Activated T-cell treated with anti-CD3 and anti-CD28 coated beads for 48 hours (primary cell): ENCODE measurements at regions not wholly inside any gene's neighbourhood (a gene's known extent, or its start where the extent isn't known, plus 50 kb on each side); places are given as distances from the start of the nearest gene placed in this dataset.

Experiments used
- DNase-seq: peaks from one replicate; pipeline ENCODE4 v3.0.0-alpha.2; 2020; ENCODE audit warnings: low read depth

GRCh38 chr9:118583414-118583813, 785.8 kb downstream of the BRINP1 start:
- DNase-seq = no peak

DNA sequence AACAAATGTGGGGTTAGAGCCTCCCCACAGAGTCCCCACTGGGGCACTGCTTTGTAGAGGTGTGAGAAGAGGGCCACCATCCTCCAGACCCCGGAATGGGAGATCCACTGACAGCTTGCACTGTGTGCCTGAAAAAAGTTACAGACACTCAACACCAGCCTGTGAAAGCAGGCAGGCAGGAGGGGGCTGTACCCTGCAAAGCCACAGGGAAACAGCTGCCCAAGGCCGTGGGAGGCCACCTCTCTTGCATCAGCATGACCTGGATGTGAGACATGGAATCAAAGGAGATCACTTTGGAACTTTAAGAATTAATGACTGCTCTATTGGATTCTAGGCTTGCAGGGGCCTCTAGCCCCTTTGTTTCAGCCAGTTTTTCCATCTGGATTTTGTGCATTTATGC, 782.3 kb downstream of the BRINP1 start:
- DNase-seq = no peak

GRCh38 chr9:118594428-118594827, 774.8 kb downstream of the BRINP1 start:
- no peak for DNase-seq

DNA sequence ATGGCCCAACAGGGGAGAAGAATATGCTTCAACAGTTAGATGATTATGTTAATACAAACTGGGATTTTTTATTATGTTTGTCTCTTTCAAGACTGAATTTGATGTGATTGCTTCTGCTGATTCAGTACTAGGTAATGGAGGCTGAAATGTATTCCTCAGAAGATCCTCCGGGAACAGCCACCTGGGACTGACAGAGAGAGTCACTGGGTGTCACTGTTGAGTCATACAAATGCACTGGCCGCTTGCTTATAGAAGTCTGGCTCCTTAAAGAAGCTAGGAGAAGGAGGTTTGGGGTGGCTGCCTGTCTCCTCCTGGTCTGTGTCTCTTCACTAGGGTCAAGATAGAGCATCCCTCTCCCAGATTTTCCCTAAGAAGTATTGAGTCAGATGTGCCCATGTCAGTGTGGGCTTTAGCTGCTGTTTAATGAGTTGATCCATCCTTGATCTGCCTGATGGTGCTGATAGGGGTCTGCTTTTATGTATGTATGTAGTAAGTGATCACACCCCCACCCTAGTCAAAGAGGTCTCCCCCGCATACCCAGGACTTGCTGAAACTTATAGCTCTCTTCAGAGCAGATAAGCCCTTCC, 773.4 kb downstream of the BRINP1 start:
- no peak for DNase-seq

DNA sequence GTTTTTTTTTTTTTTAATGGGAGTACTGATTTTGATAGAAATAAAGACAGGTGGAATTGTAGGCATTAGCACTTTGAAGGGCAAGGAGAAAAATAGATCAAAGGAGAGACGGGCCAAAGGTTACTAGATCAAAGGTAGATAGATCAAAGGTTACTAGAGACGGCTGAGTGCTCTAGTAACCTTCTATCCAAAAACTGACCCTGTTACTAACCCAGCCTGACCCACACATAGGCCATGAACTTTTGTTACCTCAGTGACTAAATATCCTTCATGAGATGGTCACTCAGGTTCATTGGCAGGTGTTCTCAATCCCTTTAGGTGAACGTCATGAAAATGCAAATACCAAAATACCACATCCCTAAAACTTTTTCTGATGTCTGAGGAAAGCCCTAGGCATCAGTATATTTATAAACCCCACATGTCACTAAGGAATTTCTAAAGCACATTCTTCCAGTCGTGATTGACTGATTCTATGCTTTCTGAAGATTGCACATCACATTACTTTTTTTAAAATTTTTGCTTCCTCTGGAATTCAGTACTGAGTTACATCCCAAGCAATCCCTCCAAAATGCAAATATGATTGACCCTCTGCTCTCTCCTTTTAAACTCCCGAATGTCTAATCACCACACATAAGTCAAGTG, 772.7 kb downstream of the BRINP1 start:
- DNase-seq = no peak

- no peak for DNase-seq
Observed at GRCh38 chr9:118606668-118607067, 762.6 kb downstream of the BRINP1 start.

DNA sequence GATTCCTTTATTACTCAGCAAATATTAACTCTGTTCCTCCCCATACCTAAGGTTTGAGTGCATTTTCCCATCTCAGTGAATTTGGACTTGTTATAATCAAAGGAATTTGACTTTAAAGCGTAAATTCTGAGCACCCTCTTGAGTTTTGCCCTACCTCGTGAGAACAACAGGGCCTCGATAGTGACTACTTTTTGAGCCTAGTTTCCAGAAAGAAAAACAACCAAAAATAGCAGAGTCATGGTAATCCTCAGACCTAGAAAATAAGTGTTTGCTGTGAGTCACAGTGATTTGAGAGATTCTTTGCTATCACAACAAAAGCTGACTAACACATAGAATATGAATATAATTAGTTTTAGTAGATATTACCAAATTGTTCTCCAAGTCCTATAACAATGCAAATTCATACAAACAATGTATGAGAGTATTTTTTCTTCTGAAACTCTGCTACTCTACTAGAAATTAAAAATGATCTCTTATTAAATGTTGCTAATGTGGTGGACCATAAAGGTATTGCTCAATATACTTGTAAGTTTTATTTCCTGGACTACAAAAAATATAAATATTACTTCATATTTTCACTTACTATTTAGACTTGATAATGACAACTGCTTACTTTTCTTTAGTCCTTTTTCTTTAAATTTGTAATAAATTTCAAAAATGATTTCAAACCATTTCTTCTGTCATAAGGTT, 759.7 kb downstream of the BRINP1 start:
- DNase-seq = no peak

- no peak for DNase-seq
Observed at GRCh38 chr9:118612201-118612600, 757.0 kb downstream of the BRINP1 start.

- no peak for DNase-seq
Observed at GRCh38 chr9:118613996-118614395, 755.2 kb downstream of the BRINP1 start.

- no peak for DNase-seq
Observed at GRCh38 chr9:118618084-118618483, 751.2 kb downstream of the BRINP1 start.

DNA sequence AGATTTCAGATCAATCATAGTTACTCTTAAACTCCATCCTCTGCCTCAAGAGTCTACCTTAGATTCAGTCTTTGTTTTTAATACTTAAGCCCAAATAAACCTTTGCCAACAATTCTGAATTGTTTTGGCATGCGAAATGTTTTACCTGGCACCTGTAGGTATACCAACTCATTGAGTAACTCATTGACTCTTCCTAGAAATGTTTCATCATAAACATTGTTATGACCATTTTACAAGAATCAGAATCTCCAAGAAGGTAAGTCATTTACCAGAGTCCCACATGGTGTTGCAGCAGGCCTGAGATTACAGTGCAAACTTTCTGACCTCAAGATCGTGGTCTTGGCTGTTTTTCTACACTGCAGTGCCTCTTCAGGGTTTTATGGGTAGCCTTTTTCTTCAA, 750.4 kb downstream of the BRINP1 start:
- no peak for DNase-seq

- DNase-seq = no peak
Observed at GRCh38 chr9:118624608-118625007, 744.6 kb downstream of the BRINP1 start.

DNA sequence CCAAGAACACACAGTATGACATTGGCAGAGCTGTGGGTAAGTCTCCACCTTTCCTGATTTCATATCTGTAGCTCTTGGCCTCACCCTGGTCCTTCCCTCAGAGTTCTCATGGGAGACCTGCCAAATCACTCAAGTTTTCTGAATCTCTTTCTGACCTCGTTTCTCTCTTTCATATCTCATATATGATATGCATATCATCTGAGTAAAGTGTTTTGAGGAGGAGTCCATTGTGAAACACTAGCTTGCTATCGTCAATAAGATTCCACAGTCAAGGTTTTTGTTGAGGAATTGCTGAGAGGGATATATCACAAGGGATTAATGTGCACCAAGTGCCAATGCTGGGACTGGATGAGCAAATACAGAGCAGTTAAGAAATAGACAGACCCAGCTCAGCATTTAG, 739.2 kb downstream of the BRINP1 start:
- no peak for DNase-seq

GRCh38 chr9:118630931-118631595, 738.2 kb downstream of the BRINP1 start:
- DNase-seq = no peak

GRCh38 chr9:118631956-118632355, 737.3 kb downstream of the BRINP1 start:
- no peak for DNase-seq

DNA sequence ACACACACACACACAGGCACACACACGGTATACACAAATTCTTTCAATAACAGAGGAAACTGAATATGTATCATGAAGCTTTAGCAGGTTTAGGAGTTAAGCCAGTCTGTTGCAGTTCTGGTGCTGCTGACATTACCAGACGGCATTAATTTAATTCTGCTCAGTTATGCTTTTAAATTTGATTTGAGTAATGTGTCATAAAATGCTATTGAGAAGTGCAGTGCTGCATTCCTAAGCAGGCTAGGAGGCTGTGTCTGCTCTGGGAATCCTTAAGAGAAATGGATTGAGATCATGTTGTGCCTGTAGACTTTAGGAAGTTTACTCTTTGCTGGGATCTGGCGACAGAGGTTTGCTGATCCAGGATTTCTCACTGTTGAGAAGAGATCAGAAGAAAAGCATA, 733.8 kb downstream of the BRINP1 start:
- no peak for DNase-seq

DNA sequence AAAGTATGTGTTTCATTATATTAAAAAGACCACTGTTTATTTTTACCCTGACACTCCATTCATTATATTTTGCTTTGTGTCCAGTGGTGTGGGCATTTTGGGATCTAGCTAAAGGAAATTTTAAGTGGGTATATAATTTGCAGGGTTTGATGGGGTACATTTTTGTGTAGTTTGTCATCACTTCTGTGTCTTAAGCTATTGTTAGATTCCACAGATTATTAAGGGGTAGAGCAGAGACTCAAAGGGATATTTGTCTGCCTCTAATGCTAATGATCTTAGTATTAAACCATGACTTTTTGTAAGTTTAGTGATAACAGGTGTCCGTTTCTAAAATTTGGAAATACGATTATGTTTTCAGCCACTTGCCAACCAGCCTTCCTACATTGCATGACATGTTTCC, 731.6 kb downstream of the BRINP1 start:
- no peak for DNase-seq

- no peak for DNase-seq
Observed at GRCh38 chr9:118640836-118641560, 728.2 kb downstream of the BRINP1 start.

DNA sequence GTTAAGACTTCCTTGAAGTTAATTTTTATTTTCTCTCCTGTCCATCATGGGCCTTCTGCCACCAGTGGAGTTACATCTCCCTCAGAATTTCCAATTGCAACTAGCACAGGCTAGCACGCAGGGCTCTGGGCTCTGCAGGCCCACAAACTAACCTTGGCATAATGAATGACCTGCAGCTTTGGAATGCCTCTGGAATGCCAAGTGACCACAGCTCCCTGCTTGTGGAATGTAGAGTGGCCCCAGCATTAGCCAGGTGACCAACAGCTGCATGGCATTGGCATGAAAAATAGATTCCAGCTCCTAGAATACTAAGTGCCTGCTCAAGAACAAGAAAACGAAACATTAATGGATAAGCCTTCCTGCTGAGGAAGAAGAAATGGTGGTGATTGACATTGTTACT, 726.1 kb downstream of the BRINP1 start:
- no peak for DNase-seq

DNA sequence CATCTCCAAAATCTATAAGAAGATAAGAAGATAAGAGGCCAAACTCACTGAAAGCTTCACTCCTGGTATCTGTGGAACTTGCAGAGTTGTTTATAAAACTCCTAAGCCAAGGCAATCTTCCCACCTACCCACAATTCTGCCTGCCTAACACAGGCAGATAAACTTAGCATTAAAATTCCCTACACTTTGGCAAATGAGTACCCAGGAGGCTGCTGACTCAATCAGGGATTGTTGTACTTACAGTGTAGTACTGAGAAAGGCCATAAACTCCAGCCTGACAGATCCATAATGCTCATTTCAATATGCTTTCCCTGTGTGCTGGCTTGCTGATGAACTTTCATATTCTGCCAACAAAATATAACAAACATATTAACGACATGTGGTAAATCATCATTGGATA, 725.2 kb downstream of the BRINP1 start:
- no peak for DNase-seq

DNA sequence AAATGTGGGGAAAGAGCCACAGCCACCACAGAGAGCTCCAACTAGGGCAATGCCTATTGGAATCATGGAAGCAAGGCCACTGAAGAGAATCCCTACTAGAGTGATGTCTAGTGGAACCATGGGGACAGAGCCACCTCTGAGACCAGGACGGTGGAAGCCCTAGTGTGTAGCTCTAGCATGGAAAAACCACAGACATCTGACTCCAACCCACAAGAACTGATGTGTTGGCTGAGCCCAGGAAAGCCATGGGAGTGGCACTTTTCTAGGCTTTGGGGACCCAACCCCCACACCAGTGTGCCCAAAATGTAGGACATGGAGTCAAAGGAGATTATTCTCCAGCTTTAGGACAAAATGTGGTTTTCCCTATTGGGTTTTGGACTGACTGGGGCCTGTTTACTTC, 721.9 kb downstream of the BRINP1 start:
- DNase-seq = no peak

DNA sequence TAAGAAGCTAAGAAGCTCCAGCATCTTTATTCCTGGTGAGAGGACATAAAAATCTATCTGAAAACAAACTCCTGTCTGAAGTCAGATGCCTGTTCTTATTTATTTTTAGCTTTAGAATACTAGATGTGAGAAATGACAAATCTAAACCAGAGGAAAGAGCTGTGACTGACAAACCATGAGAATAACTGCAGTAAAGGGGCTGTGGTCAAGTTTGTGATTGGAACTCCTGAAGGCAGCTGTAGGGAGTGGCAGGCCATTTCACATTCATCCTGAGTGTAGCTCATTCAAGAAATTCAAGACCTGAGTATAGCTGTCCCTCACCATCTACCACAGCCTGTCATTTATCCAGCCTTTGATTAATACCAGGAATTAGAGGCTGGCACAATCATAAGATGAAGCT, 718.8 kb downstream of the BRINP1 start:
- no peak for DNase-seq
